AG20443 (cell line): ENCODE measurements at regions not wholly inside any gene's neighbourhood (a gene's known extent, or its start where the extent isn't known, plus 50 kb on each side); places are given as distances from the start of the nearest gene placed in this dataset.

Experiments
- DNase-seq: peaks from one replicate; pipeline ENCODE4 v3.0.0; 2012; ENCODE audit warnings: low spot score, mixed read lengths

DNA sequence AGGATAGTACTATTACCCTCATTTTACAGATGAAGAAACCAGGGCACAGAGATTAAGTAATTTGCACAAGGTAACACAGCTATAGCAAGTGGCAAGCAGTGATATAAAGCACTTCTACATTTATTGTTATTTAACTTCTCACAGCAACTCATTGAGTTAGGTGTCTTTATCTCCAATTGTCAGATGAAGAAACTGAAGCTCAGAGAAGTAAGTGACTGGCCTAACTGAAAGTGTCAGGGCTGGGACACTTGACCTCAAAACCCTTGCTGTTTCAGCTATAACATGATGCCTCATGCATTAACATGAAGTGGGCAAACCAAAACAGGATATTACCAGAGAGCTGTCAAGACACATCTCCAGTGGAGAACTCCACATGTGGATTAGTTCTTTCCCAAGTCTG is 65.8 kb upstream of the LEKR1 start:
- no peak for DNase-seq

DNA sequence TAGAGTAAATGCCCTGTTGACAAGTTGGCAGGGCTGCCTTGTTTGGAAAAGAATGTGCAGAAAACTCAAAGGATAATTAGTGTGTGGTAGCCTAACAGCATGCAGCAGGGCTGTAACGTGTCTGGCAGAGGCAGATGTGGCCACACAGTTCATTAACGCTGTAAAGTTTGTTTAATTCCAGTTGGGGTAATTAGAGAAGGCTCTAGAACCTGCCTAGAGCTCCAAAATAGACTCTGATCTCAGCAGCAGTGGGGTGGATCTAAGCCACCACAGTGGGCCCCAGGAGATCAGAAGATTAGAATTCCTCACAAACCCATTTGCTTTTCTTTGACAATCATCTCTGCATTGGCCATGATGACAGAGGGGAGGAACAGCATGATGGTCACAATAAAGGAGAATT is 65.1 kb upstream of the LEKR1 start:
- DNase-seq: no peak

DNA sequence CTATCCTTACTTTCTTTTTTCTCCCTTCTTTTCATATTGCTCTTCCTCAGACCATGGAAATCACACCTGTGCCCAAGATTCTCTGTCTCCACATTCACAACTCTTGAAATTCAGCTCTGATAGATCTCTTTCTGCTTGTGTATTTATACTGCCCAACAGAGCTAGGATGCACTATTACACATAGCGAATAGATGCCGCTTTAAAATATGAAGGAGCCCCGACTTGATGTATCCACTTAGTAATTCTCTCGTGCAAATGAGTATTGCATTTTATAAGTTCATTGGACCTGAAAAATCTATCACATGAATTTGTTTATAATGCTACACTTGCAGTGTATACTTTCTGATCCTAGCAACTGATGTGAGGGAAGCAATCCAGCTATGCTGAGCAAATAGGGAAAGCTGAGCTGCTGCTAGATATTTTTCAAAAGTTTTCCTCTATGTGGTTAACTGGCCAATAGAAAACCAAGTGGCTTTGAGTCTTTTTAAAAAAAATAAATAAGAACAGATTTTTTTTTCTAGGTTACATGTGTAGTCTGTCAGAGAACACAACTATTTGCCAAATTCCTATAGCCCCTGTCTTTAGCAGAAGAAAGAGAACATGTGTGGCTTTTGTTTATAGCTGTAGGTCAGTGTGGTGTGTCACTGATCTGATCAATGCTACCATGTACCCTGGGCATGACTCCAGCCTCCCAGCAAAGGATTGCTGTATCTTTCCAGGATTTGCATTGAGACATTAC is 64.3 kb upstream of the LEKR1 start:
- DNase-seq: no peak

GRCh38 chr3:156762631-156763185 is 63.4 kb upstream of the LEKR1 start:
- DNase-seq: peak; percentile 64

GRCh38 chr3:156763386-156763785 is 62.8 kb upstream of the LEKR1 start:
- no peak for DNase-seq

DNA sequence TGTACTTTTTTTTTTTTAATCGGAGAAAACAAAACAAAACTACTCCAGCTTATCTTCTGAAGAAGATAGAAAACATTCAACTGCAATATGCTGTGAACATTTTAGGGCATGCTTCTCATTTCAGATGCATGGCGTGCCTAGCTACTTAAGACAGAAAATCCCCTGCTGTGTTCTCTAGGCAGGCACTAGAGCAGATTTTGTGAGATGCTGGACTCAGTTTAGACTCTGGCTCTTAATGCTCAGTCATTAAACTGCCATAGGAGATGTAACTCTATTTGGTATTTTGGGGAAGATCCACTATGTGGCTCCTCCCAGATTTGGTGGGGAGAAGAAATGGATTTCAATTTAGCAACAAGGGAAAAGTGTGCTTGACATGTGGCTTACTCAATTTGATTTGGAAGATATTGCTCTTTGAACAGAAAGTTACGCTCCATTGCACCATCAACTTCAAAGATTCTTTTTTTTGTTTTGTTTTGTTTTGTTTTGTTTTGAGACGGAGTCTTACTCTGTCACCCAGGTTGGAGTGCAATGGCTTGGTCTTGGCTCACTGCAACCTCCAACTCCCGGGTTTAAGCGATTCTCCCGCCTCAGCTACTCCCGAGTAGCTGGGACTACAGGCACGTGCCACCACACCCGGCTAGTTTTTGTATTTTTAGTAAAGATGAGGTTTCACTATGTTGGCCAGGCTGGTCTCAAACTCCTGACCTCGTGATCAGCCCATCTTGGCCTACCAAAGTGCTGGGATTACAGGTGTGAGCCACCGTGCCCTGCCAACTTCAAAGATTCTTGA is 62.0 kb upstream of the LEKR1 start:
- DNase-seq: no peak

- no peak for DNase-seq
Measured at GRCh38 chr3:156764751-156765150, 61.4 kb upstream of the LEKR1 start.

GRCh38 chr3:156768390-156768789 is 57.8 kb upstream of the LEKR1 start:
- no peak for DNase-seq

DNA sequence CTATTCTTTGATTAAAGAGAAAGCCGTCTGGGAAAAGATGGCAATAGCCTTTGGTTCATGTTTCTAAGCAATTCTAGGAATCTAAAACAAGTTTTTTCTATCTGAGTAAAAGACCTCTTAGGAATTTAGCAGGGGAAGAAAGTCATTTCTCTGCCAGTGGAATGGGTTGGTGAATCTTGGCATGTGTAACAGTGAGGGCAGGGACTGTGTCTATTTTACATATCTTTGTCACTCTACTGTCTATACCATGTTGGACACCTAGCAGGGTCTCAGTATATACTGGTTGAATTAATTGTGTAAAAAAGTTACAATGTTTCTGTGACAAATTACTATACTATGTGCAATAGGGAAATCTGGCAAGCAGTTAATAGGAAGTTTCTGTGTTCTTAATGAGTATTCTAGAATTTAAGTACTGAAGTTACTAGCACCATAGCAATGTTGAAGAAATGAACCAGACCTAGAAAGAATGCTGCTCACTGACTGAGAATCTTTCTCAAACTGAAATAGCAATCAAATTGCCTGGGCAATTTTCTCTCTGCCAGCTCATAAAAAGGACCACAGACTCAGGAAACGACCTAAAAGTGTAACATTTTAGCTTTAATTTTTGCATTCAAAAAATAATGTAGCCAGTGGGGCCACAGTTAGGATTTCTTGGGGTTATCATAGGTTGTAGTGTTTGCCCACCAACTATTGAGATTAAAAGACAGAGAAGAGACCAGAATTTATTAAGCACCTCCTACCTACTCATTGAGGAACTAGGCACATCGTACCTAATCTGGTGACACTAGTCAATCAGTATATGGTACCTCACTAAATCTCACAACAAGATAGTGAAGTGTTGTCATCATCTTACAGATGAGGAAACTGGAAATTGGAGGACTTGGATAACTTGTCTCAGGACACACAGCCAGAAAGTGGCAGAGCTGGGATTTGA is 56.2 kb upstream of the LEKR1 start:
- peak; percentile 56 for DNase-seq

GRCh38 chr3:156770699-156771414 is 55.3 kb upstream of the LEKR1 start:
- DNase-seq: no peak

DNA sequence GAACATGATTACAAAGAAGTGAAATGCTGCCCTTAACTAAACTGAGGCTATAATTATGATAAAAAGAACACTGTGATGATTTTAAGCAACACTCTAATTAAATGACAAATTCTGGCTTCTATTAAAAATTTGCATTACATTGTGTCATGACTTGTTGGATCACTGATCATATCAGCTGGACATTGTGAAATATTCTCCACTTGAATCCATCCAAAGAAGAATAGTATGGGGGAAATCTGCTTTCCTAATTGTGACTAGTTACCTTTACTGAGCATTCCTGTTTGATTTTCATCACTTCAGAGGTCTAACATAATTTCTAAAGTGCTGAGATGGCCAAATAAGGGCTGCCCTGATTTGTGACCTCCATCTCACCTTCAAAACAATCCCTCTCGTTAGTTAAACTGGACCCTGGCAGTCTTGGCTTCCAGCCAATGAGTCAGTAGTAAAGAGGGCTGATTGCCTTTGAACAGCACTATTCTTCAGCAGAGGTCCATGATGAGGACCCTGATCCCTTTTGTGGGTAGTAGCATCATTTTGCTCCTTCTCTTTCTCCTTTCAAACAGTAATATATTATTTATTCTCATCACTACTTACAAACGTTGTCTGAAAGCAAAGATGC is 53.5 kb upstream of the LEKR1 start:
- no peak for DNase-seq

DNA sequence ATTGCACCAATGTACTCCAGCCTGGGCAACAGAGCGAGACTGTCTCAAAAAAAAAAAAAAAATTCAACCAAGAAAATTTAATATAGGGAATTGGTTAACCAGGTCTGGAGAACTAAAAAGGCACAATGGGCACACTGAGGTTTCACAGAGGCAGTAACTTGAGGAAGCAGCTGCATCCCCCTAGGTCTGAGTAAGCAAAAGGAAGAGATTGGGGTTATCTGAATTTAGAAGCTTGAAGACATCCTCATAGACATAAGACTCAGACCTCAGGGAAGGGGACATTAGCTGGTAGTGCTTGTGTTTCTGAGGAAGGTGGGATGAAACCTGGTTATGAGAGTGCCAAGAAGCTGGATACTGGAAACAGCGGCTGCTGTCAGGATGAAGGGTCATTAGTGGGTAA is 50.1 kb upstream of the LEKR1 start:
- no peak for DNase-seq
